Fibroblast of lung (primary cell): ENCODE measurements at regions not wholly inside any gene's neighbourhood (a gene's known extent, or its start where the extent isn't known, plus 50 kb on each side); places are given as distances from the start of the nearest gene placed in this dataset.

ENCODE experiments used
- DNase-seq, 2 donors: peaks; one replicate each; pipeline versions ENCODE4 v3.0.0 to v3.0.0-alpha.2; 2010; ENCODE audit warnings: low read depth in 2 of 2
- H2AFZ ChIP-seq: 2 replicates; pipeline ENCODE4 v1.5.1; 2012; ENCODE audit warnings: low read length, control low read depth, inconsistent platforms
- H3K27ac ChIP-seq: 2 replicates; pipeline ENCODE4 v1.5.1; 2011; ENCODE audit warnings: low read length, control low read depth; ENCODE audit not compliant: insufficient read depth
- H3K27me3 ChIP-seq: 2 replicates; pipeline ENCODE4 v1.5.1; 2011; ENCODE audit warnings: mild to moderate bottlenecking, low read length; ENCODE audit not compliant: control insufficient read depth, insufficient read depth
- H3K36me3 ChIP-seq: 2 replicates; pipeline ENCODE4 v1.5.1; 2011; ENCODE audit warnings: low read length; ENCODE audit not compliant: control insufficient read depth, insufficient read depth
- H3K4me1 ChIP-seq: 2 replicates; pipeline ENCODE4 v1.5.1; 2011; ENCODE audit warnings: low read length; ENCODE audit not compliant: control insufficient read depth, insufficient read depth; ENCODE audit errors: extremely low read depth
- H3K4me2 ChIP-seq: 2 replicates; pipeline ENCODE4 v1.5.1; 2011; ENCODE audit warnings: low read length, control low read depth; ENCODE audit not compliant: insufficient read depth; ENCODE audit errors: extremely low read depth
- H3K4me3 ChIP-seq, 4 experiments: fragments of 200-600 bp in 1 of 4; sonication (generic) in 1 of 4; replicated peaks in 1 of 4; 2 replicates each; pipeline ENCODE4 v1.5.1; 2011 to 2016; ENCODE audit warnings: low read length in 4 of 4, low read depth in 3 of 4, mild to moderate bottlenecking in 3 of 4, control low read depth in 2 of 4, inconsistent platforms in 1 of 4, mixed read lengths in 1 of 4; ENCODE audit not compliant: insufficient read depth in 1 of 4; ENCODE audit errors: control extremely low read depth in 1 of 4
- H3K79me2 ChIP-seq: 2 replicates; pipeline ENCODE4 v1.5.1; 2012; ENCODE audit warnings: mild to moderate bottlenecking, low read length, inconsistent platforms; ENCODE audit not compliant: control insufficient read depth, insufficient read depth
- H3K9ac ChIP-seq: 2 replicates; pipeline ENCODE4 v1.5.1; 2011; ENCODE audit warnings: mild to moderate bottlenecking, low read length, control low read depth; ENCODE audit not compliant: insufficient read depth
- H3K9me3 ChIP-seq: 2 replicates; pipeline ENCODE4 v1.5.1; 2012; ENCODE audit warnings: low read depth, low read length; ENCODE audit not compliant: control insufficient read depth, insufficient read depth
- H4K20me1 ChIP-seq: 2 replicates; pipeline ENCODE4 v1.5.1; 2011; ENCODE audit warnings: low read length; ENCODE audit not compliant: control insufficient read depth, insufficient read depth; ENCODE audit errors: extremely low read depth
- EZH2 ChIP-seq: IDR thresholded peaks from 2 replicates; pipeline ENCODE4 v1.5.1; 2012; ENCODE audit warnings: low read length, control low read depth, mild to moderate bottlenecking; ENCODE audit errors: missing control alignments
- TF ChIP-seq, protein P1 (sequence below), 2 donors: IDR thresholded peaks in 1 of 2; conservative IDR thresholded peaks in 1 of 2; 1 replicate in 1 of 2; 2 replicates in 1 of 2; pipeline ENCODE4 v1.5.1; 2011 to 2012; ENCODE audit warnings: low read length in 2 of 2, control low read depth in 1 of 2, inconsistent platforms in 1 of 2, low read depth in 1 of 2, mild to moderate bottlenecking in 1 of 2

DNA sequence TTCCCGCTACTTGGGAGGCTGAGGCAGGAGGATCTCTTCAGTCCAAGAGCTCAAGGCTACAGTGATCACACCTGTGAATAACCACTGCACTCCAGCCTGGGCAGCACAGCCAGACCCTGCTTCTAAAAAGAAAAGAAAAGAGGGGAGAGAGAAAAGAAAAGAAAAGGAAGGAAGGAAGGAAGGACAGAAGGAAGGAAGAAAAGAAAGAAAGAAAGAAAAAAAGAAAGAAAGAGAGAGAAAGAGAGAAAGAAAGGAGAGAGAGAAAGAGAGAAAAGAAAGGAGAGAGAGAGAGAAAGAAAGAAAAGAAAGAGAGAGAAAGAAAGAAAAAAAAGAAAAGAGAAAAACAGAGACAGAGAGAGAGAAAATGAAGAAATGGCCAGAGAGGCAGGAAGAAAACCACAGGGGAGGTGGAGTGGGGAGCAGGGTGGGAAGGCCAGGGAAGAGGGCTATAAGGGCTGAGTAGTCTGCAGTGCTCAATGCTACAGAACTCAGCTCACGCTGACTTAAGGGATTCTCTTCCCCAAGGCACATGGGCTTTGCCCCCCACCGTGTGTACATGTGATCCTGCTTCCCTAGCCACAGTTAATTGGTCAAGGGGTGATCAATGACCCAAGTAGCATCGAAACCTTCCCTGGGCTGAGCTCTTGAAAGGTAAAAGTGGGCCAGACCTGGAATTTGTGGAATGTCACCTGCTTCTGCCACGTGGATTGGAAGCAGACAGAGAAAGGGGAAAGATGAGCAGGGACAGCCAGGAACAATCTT, 90.4 kb upstream of the TMCC3 start:
- H3K4me1 ChIP-seq, result no peaks in the 10 kb centered on the region
- no peak overlapping the region for H3K9ac ChIP-seq
- no peaks in the 10 kb centered on the region for H3K36me3 ChIP-seq
- H3K27ac ChIP-seq, result no peak overlapping the region
- H3K9me3 ChIP-seq, result no peaks in the 10 kb centered on the region
- H3K4me2 ChIP-seq, result no peak overlapping the region
- H2AFZ ChIP-seq, result no peak overlapping the region
- no peak for DNase-seq
- TF ChIP-seq EZH2, result no peak
- TF ChIP-seq, protein P1, sequence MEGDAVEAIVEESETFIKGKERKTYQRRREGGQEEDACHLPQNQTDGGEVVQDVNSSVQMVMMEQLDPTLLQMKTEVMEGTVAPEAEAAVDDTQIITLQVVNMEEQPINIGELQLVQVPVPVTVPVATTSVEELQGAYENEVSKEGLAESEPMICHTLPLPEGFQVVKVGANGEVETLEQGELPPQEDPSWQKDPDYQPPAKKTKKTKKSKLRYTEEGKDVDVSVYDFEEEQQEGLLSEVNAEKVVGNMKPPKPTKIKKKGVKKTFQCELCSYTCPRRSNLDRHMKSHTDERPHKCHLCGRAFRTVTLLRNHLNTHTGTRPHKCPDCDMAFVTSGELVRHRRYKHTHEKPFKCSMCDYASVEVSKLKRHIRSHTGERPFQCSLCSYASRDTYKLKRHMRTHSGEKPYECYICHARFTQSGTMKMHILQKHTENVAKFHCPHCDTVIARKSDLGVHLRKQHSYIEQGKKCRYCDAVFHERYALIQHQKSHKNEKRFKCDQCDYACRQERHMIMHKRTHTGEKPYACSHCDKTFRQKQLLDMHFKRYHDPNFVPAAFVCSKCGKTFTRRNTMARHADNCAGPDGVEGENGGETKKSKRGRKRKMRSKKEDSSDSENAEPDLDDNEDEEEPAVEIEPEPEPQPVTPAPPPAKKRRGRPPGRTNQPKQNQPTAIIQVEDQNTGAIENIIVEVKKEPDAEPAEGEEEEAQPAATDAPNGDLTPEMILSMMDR (conservative IDR thresholded peaks at IDR 0.05 in 1 of 2, IDR thresholded peaks at IDR 0.05 in 1 of 2; ENCODE audit: low read depth in 1 of 2, low read length in 2 of 2), result no peak
- no peak overlapping the region for H3K4me3 ChIP-seq
- H4K20me1 ChIP-seq, result no peaks in the 10 kb centered on the region
- H3K27me3 ChIP-seq, result peaks cover 12% of the 10 kb centered on the region
- H3K79me2 ChIP-seq, result no peaks in the 10 kb centered on the region

- Histone ChIP-seq H3K79me2 (no peaks in the 10 kb centered on the region), H3K4me1 (no peaks in the 10 kb centered on the region), H3K9ac (no peak overlapping the region), H3K4me2 (no peak overlapping the region), H4K20me1 (no peaks in the 10 kb centered on the region), H3K4me3 (no peak overlapping the region), H3K36me3 (no peaks in the 10 kb centered on the region), H3K27ac (no peak overlapping the region), H3K9me3 (no peaks in the 10 kb centered on the region), H2AFZ (no peak overlapping the region), H3K27me3 (peaks cover 11% of the 10 kb centered on the region)
- TF ChIP-seq EZH2, result no peak
- TF ChIP-seq, protein P1 (conservative IDR thresholded peaks at IDR 0.05 in 1 of 2, IDR thresholded peaks at IDR 0.05 in 1 of 2; ENCODE audit: low read depth in 1 of 2, low read length in 2 of 2), result no peak
- DNase-seq, result no peak
Observed at GRCh38 chr12:94736820-94737219, 86.5 kb upstream of the TMCC3 start.

GRCh38 chr12:94736004-94736403, 85.6 kb upstream of the TMCC3 start:
- H3K9me3 ChIP-seq, result no peaks in the 10 kb centered on the region
- no peaks in the 10 kb centered on the region for H3K4me1 ChIP-seq
- H3K4me3 ChIP-seq, result no peak overlapping the region
- H3K9ac ChIP-seq, result no peak overlapping the region
- no peak overlapping the region for H3K4me2 ChIP-seq
- H4K20me1 ChIP-seq, result no peaks in the 10 kb centered on the region
- DNase-seq, result no peak
- H2AFZ ChIP-seq, result no peak overlapping the region
- no peak overlapping the region for H3K27ac ChIP-seq
- H3K36me3 ChIP-seq, result no peaks in the 10 kb centered on the region
- H3K27me3 ChIP-seq, result peaks cover 10% of the 10 kb centered on the region
- TF ChIP-seq, protein P1 (conservative IDR thresholded peaks at IDR 0.05 in 1 of 2, IDR thresholded peaks at IDR 0.05 in 1 of 2; ENCODE audit: low read depth in 1 of 2, low read length in 2 of 2), result no peak
- TF ChIP-seq EZH2, result no peak
- no peaks in the 10 kb centered on the region for H3K79me2 ChIP-seq
